PC-9 (cell line): ENCODE measurements at regions not wholly inside any gene's neighbourhood (a gene's known extent, or its start where the extent isn't known, plus 50 kb on each side); places are given as distances from the start of the nearest gene placed in this dataset.

Experiments
- CTCF ChIP-seq: fragments of 200-600 bp; sonication (generic); conservative IDR thresholded peaks from 2 replicates; pipeline ENCODE4 v1.6.1; 2017; ENCODE audit warnings: mixed run types, antibody characterized with exemption, mild to moderate bottlenecking, moderate library complexity
- EZH2 ChIP-seq: fragments of 200-600 bp; sonication (generic); IDR thresholded peaks from 2 replicates; pipeline ENCODE4 v1.8.0; 2017; ENCODE audit warnings: antibody characterized with exemption, low read depth

- TF ChIP-seq CTCF (no peak), EZH2 (no peak)
Observed at GRCh38 chr11:119533462-119533861, 110.5 kb upstream of the THY1 start.
